ENCODE measurements at regions not wholly inside any gene's neighbourhood (a gene's known extent, or its start where the extent isn't known, plus 50 kb on each side); places are given as distances from the start of the nearest gene placed in this dataset.
A peak's percentile ranks its signal among the peaks of the same experiment; 100 is the strongest.

GRCh38 chr13:50521831-50522149 lies 321.7 kb downstream of the DLEU7 start:
- no peaks in the 10 kb centered on the region for H3K36me3 ChIP-seq (ENCODE audit: control insufficient read depth in 3 of 3, insufficient read depth in 2 of 3, low read depth in 1 of 3, low read length in 3 of 3)
- DNase-seq (peak in 1 of 2 donors; percentile 38), FAIRE-seq (no peak)
- no peak overlapping the region for H3K4me3 ChIP-seq (ENCODE audit: low read depth in 1 of 3, low read length in 3 of 3)
- no peak overlapping the region for H3K27ac ChIP-seq (ENCODE audit: low read depth in 1 of 3, low read length in 2 of 3)
- H3K9me3 ChIP-seq (ENCODE audit: control insufficient read depth in 2 of 2, insufficient read depth in 1 of 2, low read depth in 1 of 2, low read length in 1 of 2): peaks cover 0 to 4% of the 10 kb centered on the region in 2 donors
- H3K27me3 ChIP-seq (ENCODE audit: control insufficient read depth in 3 of 3, insufficient read depth in 3 of 3, low read length in 3 of 3): no peaks in the 10 kb centered on the region
- peaks cover 0 to 11% (median 6%) of the 10 kb centered on the region in 3 donors for H3K4me1 ChIP-seq (ENCODE audit: control insufficient read depth in 3 of 3, insufficient read depth in 2 of 3, low read depth in 1 of 3, low read length in 2 of 3)
- 4 to 24% (median 17%) methylated on average over 3 of the region's 3 CpGs for WGBS, 3 donors

- FAIRE-seq: no peak
- Histone ChIP-seq H3K27me3 (ENCODE audit: control insufficient read depth in 3 of 3, insufficient read depth in 3 of 3, low read length in 3 of 3) (no peaks in the 10 kb centered on the region), H3K4me1 (ENCODE audit: control insufficient read depth in 3 of 3, insufficient read depth in 2 of 3, low read depth in 1 of 3, low read length in 2 of 3) (peaks cover 0 to 11% (median 9%) of the 10 kb centered on the region in 3 donors), H3K4me3 (ENCODE audit: low read depth in 1 of 3, low read length in 3 of 3) (no peak overlapping the region), H3K9me3 (ENCODE audit: control insufficient read depth in 2 of 2, insufficient read depth in 1 of 2, low read depth in 1 of 2, low read length in 1 of 2) (peaks cover 0 to 4% of the 10 kb centered on the region in 2 donors), H3K27ac (ENCODE audit: low read depth in 1 of 3, low read length in 2 of 3) (no peak overlapping the region), H3K36me3 (ENCODE audit: control insufficient read depth in 3 of 3, insufficient read depth in 2 of 3, low read depth in 1 of 3, low read length in 3 of 3) (no peaks in the 10 kb centered on the region)
- DNase-seq: no peak
- 86 to 94% (median 93%) methylated on average over 3 of the region's 3 CpGs for WGBS, 3 donors
These were observed 321.0 kb downstream of the DLEU7 start for GRCh38 chr13:50522506-50522905.

- no peak for FAIRE-seq
- H3K4me1 ChIP-seq (ENCODE audit: control insufficient read depth in 3 of 3, insufficient read depth in 2 of 3, low read depth in 1 of 3, low read length in 2 of 3): peaks cover 0 to 11% (median 9%) of the 10 kb centered on the region in 3 donors
- 73 to 89% (median 83%) methylated on average over 3 of the region's 3 CpGs for WGBS, 3 donors
These were observed 320.2 kb downstream of the DLEU7 start for GRCh38 chr13:50523307-50523706.

GRCh38 chr13:50524560-50524959 lies 318.9 kb downstream of the DLEU7 start:
- H3K4me3 ChIP-seq (ENCODE audit: low read depth in 1 of 3, low read length in 3 of 3): no peak overlapping the region
- H3K36me3 ChIP-seq (ENCODE audit: control insufficient read depth in 3 of 3, insufficient read depth in 2 of 3, low read depth in 1 of 3, low read length in 3 of 3): no peaks in the 10 kb centered on the region
- H3K9me3 ChIP-seq (ENCODE audit: control insufficient read depth in 2 of 2, insufficient read depth in 1 of 2, low read depth in 1 of 2, low read length in 1 of 2): peaks cover 0 to 4% of the 10 kb centered on the region in 2 donors
- peaks cover 0 to 15% (median 11%) of the 10 kb centered on the region in 3 donors for H3K4me1 ChIP-seq (ENCODE audit: control insufficient read depth in 3 of 3, insufficient read depth in 2 of 3, low read depth in 1 of 3, low read length in 2 of 3)
- FAIRE-seq (no peak), DNase-seq (peak; percentile 28 to 60)
- 17 to 76% (median 49%) methylated on average over 4 of the region's 4 CpGs for WGBS, 3 donors
- no peak overlapping the region for H3K27ac ChIP-seq (ENCODE audit: low read depth in 1 of 3, low read length in 2 of 3)
- H3K27me3 ChIP-seq (ENCODE audit: control insufficient read depth in 3 of 3, insufficient read depth in 3 of 3, low read length in 3 of 3): no peaks in the 10 kb centered on the region

More at GRCh38 chr13:50523307-50523706, 320.2 kb downstream of the DLEU7 start:
- no peaks in the 10 kb centered on the region for H3K36me3 ChIP-seq (ENCODE audit: control insufficient read depth in 3 of 3, insufficient read depth in 2 of 3, low read depth in 1 of 3, low read length in 3 of 3)
- no peak for DNase-seq
- no peak overlapping the region for H3K4me3 ChIP-seq (ENCODE audit: low read depth in 1 of 3, low read length in 3 of 3)
- H3K27me3 ChIP-seq (ENCODE audit: control insufficient read depth in 3 of 3, insufficient read depth in 3 of 3, low read length in 3 of 3): no peaks in the 10 kb centered on the region
- H3K9me3 ChIP-seq (ENCODE audit: control insufficient read depth in 2 of 2, insufficient read depth in 1 of 2, low read depth in 1 of 2, low read length in 1 of 2): peaks cover 0 to 4% of the 10 kb centered on the region in 2 donors
- no peak overlapping the region for H3K27ac ChIP-seq (ENCODE audit: low read depth in 1 of 3, low read length in 2 of 3)

DNA sequence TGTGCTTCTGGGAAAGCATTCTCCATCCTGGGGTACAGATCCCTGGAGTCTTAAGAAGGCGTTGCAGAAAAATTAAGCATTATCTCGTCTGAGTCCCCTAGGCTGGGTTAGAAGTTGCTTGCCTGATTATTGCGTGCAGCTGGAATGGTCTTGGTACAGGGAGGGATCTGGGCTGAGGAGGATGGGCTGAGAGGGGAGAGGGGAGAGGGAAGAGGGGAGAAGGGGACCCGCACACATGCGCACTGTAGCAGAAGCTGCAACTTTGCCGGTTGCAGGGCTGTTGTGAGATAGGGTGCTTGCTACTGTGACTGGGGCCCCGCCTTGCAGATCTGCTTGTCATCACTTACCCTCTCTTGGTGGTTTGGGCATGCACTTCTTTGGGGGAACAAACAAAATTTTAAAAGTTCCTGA lies 316.8 kb downstream of the DLEU7 start:
- H3K9me3 ChIP-seq (ENCODE audit: control insufficient read depth in 2 of 2, insufficient read depth in 1 of 2, low read depth in 1 of 2, low read length in 1 of 2): no peaks in the 10 kb centered on the region
- H3K36me3 ChIP-seq (ENCODE audit: control insufficient read depth in 3 of 3, insufficient read depth in 2 of 3, low read depth in 1 of 3, low read length in 3 of 3): no peaks in the 10 kb centered on the region
- H3K4me1 ChIP-seq (ENCODE audit: control insufficient read depth in 3 of 3, insufficient read depth in 2 of 3, low read depth in 1 of 3, low read length in 2 of 3): peaks cover 0 to 14% (median 8%) of the 10 kb centered on the region in 3 donors
- H3K27me3 ChIP-seq (ENCODE audit: control insufficient read depth in 3 of 3, insufficient read depth in 3 of 3, low read length in 3 of 3): no peaks in the 10 kb centered on the region
- WGBS, 3 donors: 77 to 96% (median 84%) methylated on average over 7 of the region's 7 CpGs
- H3K4me3 ChIP-seq (ENCODE audit: low read depth in 1 of 3, low read length in 3 of 3): no peak overlapping the region
- no peak overlapping the region for H3K27ac ChIP-seq (ENCODE audit: low read depth in 1 of 3, low read length in 2 of 3)
- no peak for FAIRE-seq
- DNase-seq: no peak

GRCh38 chr13:50527188-50527587 lies 316.3 kb downstream of the DLEU7 start:
- no peak for FAIRE-seq
- peaks cover 0 to 12% (median 3%) of the 10 kb centered on the region in 3 donors for H3K4me1 ChIP-seq (ENCODE audit: control insufficient read depth in 3 of 3, insufficient read depth in 2 of 3, low read depth in 1 of 3, low read length in 2 of 3)
- H3K4me3 ChIP-seq (ENCODE audit: low read depth in 1 of 3, low read length in 3 of 3): no peak overlapping the region
- DNase-seq: no peak
- WGBS, 3 donors: 62 to 72% (median 71%) methylated on average over 9 of the region's 9 CpGs
- H3K27ac ChIP-seq (ENCODE audit: low read depth in 1 of 3, low read length in 2 of 3): no peak overlapping the region
- no peaks in the 10 kb centered on the region for H3K27me3 ChIP-seq (ENCODE audit: control insufficient read depth in 3 of 3, insufficient read depth in 3 of 3, low read length in 3 of 3)
- H3K36me3 ChIP-seq (ENCODE audit: control insufficient read depth in 3 of 3, insufficient read depth in 2 of 3, low read depth in 1 of 3, low read length in 3 of 3): no peaks in the 10 kb centered on the region
- no peaks in the 10 kb centered on the region for H3K9me3 ChIP-seq (ENCODE audit: control insufficient read depth in 2 of 2, insufficient read depth in 1 of 2, low read depth in 1 of 2, low read length in 1 of 2)

DNA sequence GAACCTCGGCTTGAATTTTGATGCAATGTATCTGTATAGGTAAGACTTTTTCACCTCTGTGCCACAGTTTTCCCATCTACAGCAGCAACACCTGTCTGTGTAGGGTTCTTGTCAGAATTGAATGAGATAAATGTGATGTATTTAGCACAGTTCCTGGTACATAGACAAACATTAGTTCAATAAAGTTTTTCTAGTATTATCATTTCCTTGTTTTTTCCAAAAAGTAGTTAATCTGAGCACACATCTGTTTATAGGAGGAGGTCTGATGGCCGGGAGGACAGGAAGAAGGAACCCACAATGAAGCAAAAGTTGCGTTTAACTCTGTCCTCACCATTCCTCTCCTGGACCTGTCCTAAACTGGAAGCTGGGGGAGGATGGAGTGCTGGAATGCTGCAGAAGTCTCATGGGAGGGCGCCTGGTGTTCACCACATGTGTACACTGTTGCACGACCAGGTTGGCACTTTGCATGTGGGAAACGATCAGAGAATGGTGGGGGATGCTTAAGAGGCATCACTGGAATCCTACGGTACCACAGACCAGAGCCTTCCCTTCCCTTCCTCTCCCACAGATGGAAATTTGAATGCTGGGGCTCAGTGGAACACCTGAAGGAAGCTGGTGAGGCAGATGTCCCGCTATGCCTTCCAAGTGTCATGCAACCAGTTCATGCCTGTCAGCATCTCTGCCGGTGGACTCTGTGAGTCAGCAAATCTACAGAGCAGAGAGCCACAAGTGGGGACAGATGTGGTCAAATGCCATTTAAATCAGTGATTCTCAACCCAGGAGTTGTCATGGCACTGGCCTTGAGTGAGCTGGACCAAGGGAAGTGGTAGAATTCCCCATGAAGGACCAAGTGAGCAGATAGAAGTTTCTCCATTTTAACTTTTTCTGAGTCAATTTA lies 315.6 kb downstream of the DLEU7 start:
- H3K27ac ChIP-seq (ENCODE audit: low read depth in 1 of 3, low read length in 2 of 3): no peak overlapping the region
- FAIRE-seq: no peak

DNA sequence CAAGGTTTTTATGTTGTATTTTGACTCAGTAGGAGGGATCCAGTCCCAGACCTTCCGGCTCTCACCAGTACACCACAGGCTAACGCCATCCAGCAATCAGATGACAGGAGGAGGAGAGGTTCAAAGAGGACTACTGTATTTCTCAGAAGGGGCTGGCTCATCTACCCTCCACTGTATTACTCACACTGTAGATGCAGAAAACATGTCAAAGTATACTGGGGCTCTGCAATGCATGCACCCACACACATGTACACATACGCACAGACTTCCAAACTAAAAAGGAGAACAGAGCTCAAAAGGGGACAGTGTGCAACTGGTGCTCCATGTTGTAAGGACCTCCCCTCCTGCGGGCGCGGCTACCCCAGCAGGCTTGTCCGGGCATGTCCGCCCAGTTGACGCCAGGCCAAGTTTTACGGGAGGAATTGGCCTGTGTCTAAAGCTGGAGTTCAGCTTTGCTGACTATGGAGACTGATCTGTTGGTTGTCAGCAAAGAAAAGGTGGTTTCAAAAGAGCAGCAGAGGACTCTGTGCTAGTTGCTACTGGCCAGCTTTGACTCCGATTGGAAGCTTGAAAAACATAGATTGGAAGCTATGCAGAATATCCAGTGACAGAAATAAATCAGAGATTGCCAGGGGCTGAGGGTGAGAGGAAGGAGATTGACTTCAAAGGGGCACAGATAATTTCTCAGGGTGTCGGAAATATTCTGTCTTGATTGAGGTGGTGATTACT lies 314.2 kb downstream of the DLEU7 start:
- Histone ChIP-seq H3K36me3 (ENCODE audit: control insufficient read depth in 3 of 3, insufficient read depth in 2 of 3, low read depth in 1 of 3, low read length in 3 of 3) (no peaks in the 10 kb centered on the region), H3K27me3 (ENCODE audit: control insufficient read depth in 3 of 3, insufficient read depth in 3 of 3, low read length in 3 of 3) (no peaks in the 10 kb centered on the region), H3K4me3 (ENCODE audit: low read depth in 1 of 3, low read length in 3 of 3) (no peak overlapping the region), H3K9me3 (ENCODE audit: control insufficient read depth in 2 of 2, insufficient read depth in 1 of 2, low read depth in 1 of 2, low read length in 1 of 2) (no peaks in the 10 kb centered on the region), H3K4me1 (ENCODE audit: control insufficient read depth in 3 of 3, insufficient read depth in 2 of 3, low read depth in 1 of 3, low read length in 2 of 3) (peaks cover 0 to 11% (median 0%) of the 10 kb centered on the region in 3 donors), H3K27ac (ENCODE audit: low read depth in 1 of 3, low read length in 2 of 3) (peak overlapping the region in 1 of 3 donors; percentile 60)
- FAIRE-seq (no peak), DNase-seq (peak in 1 of 2 donors; percentile 52)
- 21 to 45% (median 42%) methylated on average over 12 of the region's 12 CpGs for WGBS, 3 donors

More for the DNA sequence above, 315.6 kb downstream of the DLEU7 start:
- H3K4me1 ChIP-seq (ENCODE audit: control insufficient read depth in 3 of 3, insufficient read depth in 2 of 3, low read depth in 1 of 3, low read length in 2 of 3): peaks cover 0 to 11% (median 3%) of the 10 kb centered on the region in 3 donors
- no peak overlapping the region for H3K4me3 ChIP-seq (ENCODE audit: low read depth in 1 of 3, low read length in 3 of 3)
- no peak for DNase-seq
- no peaks in the 10 kb centered on the region for H3K27me3 ChIP-seq (ENCODE audit: control insufficient read depth in 3 of 3, insufficient read depth in 3 of 3, low read length in 3 of 3)
- WGBS, 3 donors: 66 to 79% (median 72%) methylated on average over 9 of the region's 9 CpGs
- no peaks in the 10 kb centered on the region for H3K9me3 ChIP-seq (ENCODE audit: control insufficient read depth in 2 of 2, insufficient read depth in 1 of 2, low read depth in 1 of 2, low read length in 1 of 2)
- no peaks in the 10 kb centered on the region for H3K36me3 ChIP-seq (ENCODE audit: control insufficient read depth in 3 of 3, insufficient read depth in 2 of 3, low read depth in 1 of 3, low read length in 3 of 3)
